HG02943 (cell line): ENCODE measurements at regions not wholly inside any gene's neighbourhood (a gene's known extent, or its start where the extent isn't known, plus 50 kb on each side); places are given as distances from the start of the nearest gene placed in this dataset.

Source experiments
- ATAC-seq: cut with Tn5 transposase; IDR thresholded peaks from one replicate; pipeline ENCODE4 v1.9.1; 2021; ENCODE audit warnings: mild to moderate bottlenecking, low read depth, moderate library complexity; ENCODE audit not compliant: unreplicated experiment

DNA sequence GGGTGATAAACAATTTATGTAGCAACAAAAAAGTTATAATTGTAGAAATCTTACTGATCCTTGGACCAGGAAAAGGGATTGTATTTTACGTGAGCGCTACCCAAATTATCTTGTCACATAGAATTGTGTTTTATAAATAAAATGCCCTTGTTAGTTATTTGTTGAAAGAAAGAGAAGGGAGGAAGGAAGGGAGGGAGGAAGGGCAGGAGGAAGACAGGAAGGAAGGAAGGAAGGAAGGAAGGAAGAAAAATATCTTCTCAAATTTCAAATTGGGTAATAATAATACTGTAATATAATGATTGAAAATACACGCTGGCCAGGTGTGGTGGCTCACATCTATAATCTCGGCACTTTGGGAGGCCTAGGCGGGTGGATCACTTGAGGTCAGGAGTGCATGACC is 206.2 kb upstream of the TLL1 start:
- ATAC-seq, result no peak

DNA sequence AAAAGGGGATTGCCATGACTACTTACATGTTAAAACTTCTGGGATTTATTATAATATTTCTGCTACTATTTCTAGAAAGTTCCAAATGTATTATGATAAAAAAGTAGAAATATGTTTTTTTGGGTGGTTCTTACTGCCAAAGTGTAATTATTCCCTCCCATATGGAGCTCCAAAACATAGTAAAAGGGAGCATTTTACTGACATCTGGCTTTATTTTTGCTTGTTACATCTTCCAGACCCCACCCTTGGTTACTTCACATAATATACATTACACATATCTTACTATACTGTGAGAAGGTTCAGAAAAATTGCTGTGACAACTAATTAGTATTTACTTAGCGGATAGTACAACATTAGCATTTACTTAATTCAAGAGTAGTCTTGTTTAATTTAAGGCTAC is 205.1 kb upstream of the TLL1 start:
- ATAC-seq, result no peak

DNA sequence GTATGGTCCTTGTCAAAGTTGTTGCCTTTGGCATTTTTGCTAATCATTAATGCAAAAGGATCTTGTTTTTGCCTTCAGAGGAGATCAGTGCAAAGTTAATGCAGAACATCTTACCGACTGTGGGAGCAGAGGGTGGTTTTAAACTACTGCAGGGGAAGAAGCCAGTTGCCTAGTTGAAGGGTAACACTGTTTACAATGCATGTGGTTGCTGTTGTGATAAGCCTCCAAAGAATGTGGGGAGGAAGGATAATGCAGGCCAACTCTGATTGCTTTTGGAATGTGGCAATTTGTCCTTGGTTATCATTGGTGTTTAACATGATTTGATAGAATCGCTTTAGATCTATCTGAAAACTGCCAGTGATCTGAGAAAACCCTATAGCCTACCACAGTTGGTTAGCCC is 204.3 kb upstream of the TLL1 start:
- ATAC-seq, result no peak

DNA sequence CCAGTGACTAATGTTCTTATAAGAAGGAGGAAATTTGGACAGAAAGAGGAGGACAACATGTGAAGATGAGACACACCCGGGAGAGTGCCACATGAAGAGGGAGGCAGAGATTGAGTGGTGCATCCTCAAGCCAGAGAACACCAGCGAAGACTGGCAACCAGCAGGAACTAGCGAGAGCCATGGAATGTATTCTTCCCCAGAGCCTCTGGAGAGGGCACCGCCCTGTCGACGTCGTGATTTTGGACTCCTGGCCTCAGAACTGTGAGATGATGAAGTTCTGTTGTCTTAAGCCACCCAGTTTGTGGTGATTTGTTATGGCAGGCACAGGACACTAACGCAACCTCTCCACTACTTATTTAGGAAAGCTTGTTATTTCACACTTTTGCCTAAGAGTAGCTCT is 196.0 kb upstream of the TLL1 start:
- ATAC-seq, result no peak

DNA sequence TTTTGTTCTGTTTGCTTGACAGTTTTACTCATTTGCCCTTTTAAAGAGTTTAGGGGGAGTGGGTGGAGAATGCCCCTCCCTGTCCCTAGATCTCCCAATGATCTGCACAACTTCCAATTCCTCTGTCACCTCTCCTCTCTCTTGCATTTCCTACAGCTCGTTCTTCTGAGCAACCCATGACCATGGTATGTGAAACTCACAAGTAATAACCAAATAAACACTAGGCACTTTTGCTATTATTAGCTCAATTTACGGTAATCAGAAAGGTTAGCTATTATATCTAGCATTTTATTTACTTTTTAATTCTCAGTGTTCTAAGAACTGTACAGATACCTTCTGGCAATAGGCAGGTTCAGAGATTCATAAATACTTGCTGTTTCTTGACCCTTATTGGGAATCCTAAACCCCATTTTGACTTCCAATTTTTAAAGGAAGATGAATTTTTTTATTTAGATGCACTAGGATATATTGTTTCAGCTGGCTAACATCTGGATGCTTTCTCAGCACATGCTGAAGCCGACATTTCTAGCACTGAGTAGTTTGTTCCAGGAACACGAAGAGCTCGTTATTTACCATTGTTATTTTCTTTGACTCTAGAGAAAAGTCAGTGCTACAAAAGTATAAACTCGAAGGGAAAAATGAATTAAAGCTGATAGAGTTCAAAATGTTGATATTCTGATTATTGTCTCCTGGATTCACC is 194.7 kb upstream of the TLL1 start:
- no peak for ATAC-seq

DNA sequence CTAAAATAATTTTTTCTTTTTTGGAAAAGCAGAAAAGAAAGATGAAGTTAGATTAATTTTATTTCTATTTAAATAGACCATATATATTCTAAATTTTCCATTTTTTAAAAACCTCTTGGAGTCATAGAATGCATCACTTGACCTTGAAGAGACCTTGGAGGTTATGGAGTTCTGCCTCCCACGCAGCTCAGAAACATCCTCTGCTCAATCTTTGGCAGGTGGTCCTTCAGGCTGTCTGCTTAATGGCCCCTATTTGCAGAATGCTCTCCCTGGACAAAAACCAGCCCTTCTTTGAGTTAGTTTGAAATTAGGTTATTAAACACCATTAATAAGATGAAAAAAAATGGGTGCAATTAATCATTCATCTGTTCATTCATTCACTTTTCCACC is 194.1 kb upstream of the TLL1 start:
- ATAC-seq, result no peak

DNA sequence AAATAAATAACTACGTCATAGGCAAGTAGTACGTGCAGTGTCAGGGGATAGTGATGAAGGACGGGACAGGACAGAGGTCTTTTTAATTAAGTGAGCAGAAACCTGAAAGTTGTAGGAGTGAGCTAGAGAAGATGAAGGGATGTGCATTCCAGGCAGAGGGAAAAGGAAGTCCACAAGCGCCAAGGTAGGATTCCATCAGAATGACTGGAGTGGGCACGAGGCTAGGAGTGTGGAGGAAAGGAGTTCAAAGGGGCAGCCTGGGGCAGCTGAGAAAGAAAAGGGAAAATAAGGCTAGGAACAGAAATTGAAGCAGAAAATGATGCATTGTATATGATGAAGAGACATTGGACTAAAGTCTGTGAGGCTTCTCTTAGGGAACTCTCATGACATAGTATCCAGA is 192.2 kb upstream of the TLL1 start:
- ATAC-seq, result no peak

DNA sequence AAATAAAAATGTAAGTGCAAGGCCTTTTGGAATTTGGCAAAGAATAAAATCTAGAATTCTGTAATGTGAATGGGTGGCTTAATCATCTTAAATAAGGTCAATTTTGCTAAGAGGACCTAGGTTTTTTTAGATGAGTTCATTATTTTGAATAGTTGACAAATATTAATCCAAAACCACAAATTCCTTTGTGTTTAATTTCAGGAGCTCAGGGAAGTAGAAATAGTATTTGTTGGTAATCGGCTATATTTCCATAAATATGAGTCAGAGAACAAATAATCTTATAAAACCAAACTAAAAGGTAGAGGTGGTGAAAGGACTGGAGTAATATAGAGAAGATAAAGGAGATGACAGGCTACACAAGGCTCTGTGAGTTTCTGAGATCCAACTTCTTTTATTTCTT is 190.4 kb upstream of the TLL1 start:
- no peak for ATAC-seq

DNA sequence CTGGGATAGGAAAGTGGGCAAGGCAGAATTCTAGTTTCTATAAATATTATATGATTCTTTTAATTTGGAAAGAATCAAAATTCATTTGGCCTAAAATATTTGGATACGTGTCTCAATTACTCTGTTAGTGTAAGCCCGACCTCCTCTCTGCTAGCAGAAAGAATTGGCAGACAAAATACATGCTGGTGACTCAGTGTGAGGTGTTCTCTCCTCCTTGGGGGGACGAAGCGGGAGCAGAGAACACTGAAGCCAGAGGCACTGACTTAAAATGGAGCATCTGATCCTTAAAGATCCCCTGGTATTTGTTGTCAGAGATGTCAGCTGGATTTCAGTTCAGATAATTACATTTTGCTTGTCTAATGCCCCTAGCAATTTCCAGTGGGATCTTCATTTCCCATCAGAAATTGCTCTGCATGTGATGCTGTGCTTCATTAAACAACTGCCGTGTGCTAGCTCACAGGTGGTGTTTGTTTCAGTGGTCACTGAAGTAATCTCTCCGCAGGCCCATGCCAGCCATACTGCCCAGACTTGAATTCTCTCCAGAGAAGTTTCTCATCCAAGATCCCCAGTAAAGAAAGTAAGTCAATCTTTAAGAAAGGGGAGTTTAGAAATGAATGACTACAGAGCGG is 188.7 kb upstream of the TLL1 start:
- no peak for ATAC-seq

DNA sequence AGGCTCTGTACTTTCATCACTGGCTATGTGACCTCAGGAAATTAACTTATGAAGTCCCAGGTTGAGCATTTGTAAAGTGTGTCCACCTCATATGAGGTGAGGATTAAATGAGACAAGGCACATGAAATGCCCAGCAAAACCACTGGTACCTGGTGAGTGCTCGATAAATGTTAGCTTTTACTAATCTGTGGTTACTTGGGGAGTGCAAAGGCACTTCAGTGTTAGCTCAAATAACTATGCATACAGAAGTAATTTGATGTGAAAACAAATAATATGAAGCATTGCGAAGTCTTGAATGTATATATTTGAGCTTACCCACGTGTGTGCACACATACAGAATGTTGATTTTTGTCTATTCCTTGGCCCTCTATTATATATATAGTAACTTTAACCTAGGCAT is 186.3 kb upstream of the TLL1 start:
- ATAC-seq, result no peak

DNA sequence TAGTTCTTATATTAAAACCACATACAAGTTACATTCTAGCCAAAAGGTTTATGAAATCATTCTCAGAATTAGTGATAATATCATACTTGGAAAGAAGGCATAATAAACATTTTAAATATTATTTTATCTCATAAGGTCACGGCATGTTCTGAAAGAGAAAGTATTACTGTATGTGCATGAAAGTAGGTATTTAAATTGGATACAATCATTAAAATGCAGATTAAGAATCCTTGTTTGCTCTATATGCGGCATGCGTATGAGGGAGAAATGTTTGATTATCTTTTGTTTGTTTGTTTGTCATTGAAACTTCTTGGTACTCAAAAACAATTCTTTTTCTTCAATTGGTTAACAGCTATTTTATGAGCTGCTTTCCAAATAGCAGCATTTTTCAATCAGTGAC is 183.9 kb upstream of the TLL1 start:
- ATAC-seq, result no peak

DNA sequence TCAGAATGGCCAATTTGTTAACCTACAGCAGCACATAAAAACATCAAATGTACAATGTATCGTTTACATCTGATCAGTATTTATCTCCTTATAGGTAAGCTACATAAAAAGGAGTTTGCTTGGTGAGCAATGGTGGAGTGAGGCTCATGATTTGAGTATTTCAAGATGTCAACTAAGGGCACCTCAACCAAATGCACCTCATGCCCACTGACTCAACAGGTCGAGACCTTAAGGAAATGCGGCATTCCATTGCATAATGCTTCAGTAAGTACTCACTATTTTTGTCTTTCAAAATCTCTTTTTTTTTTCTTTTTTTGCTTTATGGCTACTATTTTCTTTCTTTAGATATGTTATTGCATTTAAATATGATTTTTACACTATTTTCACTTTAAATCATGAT is 181.0 kb upstream of the TLL1 start:
- ATAC-seq, result no peak

DNA sequence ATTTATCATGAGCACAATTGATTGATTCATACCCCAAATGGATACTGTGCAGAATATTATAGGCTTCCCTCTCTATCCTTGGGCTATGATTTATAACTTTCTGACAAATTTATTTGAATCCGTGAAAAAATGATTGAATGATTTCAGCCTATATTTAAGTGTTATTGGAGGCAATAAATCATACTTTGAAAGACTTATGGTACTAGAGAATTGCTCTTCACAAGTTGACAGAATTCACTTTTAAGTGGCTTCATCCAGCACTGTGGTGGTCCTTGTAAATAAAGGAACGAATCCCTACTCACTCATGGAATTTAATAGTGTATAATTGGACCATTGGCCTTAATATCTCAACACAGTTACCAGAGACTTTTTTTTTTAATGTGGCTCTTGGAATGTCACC is 174.8 kb upstream of the TLL1 start:
- no peak for ATAC-seq

DNA sequence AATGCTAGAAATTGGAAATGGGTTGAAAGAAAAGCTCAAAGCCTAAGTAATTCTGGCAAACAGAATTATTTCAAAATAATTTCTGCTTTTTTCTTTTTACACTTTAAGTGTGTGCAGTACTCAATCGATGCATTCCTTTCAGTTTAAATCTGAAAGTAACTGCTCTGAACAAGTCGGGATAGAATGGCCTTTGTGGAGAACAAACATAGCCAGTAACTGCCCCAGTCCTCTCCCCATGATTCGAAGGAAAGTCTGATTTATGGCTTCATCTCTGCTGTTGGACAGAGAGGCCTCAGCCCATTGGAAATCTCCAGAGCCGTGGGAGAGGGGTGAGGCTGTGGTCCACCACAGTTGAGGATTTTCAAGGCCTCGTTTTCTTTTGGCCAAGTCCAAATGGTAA is 174.0 kb upstream of the TLL1 start:
- ATAC-seq, result no peak

DNA sequence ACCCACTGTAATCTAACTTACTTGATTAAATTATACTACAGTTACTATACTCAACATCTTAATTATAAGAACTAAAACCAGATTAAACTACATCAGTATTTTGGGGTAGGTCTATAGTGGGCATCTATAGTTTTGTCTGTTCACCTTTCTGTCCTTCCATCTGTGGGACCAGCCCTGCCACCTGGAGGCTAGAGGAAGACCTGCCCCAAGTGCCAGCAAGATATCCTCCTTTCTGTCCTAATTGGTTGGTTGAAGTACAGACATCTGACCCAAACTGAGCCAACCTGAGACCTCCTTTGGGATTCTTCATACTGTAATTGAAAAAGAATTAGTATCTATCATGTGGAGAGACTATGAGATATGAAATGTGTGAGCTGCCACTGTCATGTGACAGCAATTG is 172.2 kb upstream of the TLL1 start:
- no peak for ATAC-seq

DNA sequence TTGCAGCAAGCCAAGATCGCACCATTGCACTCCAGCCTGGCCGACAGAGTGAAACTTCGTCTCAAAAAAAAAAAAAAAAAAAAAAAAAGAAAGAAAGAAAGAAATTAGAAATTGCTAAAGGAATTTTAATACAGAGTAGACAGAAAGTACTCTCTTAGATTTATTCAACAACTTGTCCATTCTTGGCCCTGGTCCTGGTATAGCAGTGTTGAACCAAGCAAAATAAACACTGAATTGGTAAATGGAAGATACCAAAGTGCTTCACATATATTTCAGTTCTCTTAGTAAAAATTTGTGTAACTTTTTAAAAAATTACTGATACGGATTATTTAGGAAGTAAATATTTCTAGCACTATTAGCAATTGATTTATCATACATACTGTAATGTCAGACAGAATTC is 165.9 kb upstream of the TLL1 start:
- ATAC-seq, result no peak

DNA sequence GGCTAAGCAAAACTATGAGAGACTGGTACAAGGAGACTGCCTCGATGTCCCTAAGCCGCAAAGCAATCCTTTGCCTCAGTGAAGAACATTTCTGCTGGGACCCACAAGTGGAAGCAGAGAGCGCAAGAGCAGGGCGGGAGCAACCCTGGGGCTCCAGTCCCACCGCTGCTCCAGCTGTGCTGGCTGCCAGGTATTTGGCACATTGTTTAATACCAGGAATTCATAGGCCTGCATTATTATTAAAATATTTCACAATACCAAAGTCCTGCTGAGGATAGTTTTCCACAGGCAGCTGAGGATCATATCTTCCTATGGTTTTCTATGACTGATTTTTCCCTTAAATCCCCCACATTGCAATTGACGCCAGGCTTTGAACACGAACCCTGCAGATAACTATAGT is 163.5 kb upstream of the TLL1 start:
- ATAC-seq, result no peak

DNA sequence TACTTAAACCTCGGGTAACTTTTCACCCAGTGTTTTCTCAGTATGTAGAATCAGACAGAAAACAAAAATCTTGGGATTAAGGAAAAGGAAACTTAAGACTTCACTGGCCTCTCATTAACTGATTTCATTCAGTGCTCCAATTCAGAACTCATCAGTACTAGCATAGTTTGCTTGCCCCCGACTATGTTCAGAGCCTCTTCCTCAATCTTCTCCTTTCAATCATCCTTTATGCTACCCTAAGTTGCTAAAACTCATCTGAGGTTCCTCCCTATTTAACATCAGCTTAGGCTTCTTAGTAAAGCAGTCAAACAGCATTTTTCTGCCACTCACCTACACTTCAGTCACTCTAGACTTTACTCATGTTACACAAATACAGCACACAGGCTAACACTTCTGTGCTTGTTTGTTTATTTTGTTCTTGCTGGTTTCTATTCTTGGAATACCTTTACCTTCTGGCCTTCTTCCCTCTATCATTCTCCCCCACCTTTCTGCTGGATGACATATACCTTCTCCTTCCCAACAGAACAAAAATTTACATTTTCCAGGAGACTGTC is 163.0 kb upstream of the TLL1 start:
- ATAC-seq, result no peak

DNA sequence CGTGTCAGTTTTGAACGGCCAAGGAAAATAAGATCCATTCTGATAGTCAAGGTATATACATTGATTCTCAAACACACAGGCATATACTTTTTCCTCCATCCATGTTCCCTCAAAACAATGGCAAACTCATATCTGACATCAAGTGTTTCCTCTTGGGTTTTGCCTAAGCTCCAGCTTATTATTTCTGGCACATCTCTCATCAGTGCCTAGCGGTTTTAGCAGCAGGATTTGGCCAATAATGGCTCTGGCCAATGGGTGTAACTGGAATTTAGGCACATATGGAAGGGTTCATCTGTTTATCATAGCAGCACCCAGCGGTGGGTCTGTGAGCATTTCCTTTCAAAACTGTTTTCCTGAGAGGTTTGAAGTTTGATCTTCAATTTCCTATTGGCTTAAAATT is 161.6 kb upstream of the TLL1 start:
- ATAC-seq, result no peak

DNA sequence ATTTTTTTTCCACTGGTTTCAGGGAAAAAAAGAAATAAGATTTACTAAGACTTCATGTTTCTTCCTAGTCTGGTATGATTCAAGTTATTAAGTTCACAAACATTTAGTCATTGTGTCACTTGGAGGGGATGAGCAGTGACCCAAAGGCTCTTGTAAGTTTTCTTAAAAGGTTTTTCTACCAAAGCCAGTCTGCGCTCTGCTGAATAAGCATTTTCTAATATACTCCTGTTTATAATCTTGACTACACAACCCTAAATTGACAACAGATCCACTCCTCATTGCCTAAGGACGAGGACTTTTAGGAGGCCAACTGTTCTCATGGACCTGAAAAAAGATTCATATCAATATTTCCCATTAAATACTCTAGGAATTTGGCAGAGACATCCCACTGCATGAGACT is 161.1 kb upstream of the TLL1 start:
- ATAC-seq, result no peak

DNA sequence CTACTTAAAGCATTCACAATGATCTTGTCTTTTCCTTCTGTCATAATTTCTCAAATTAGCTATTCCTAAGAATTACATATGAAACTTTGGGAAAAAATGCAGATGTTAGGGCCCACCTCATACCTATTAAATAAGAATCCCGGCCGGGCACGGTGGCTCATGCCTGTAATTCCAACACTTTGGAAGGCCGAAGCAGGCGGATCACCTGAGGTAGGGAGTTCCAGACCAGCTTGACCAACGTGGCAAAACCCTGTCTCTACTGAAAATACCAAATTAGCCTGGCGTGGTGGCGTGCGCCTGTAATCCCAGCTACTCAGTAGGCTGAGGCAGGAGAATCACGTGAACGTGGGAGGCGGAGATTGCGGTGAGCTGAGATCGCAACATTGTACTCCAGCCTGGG is 158.4 kb upstream of the TLL1 start:
- ATAC-seq, result no peak

DNA sequence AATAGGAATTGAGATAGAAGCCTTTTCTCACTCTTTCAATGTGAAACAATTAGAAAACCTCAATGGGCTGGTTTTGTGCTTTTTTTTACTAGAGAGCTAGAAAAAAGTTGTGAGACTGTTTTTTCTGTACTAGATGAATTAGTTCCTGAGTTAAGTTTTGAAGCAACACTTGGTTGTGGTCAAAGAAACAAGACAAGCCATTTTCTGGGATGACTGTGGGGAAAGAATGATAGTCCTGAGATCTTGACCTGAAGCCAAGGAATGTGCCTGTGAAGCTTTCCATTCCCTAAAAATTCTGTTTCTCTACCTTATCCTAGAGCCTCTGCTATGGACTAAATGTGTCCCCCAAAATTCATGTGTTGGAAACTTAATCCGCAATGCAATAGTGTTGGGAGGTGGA is 157.8 kb upstream of the TLL1 start:
- no peak for ATAC-seq
